B cell (primary cell): ENCODE measurements at regions not wholly inside any gene's neighbourhood (a gene's known extent, or its start where the extent isn't known, plus 50 kb on each side); places are given as distances from the start of the nearest gene placed in this dataset.

Source experiments
- ATAC-seq: fragments of 200-7000 bp; cut with Tn5 transposase; one replicate; pipeline ENCODE4 v1.10.0; 2021; ENCODE audit warnings: low read depth, mild to moderate bottlenecking, moderate number of reproducible peaks, moderate library complexity
- CTCF ChIA-PET: fragments of 350-600 bp; sonication (Branson Sonifier 250); formaldehyde crosslinking; loops from one replicate; lab custom pipeline; 2021; ENCODE audit warnings: antibody characterized with exemption, inconsistent platforms; lab: Charles Lee
- POLR2A ChIA-PET: fragments of 350-600 bp; sonication (Branson Sonifier 250); formaldehyde crosslinking; loops from one replicate; lab custom pipeline; 2021; ENCODE audit warnings: antibody characterized with exemption; lab: Charles Lee
- DNase-seq: peaks from one replicate; pipeline ENCODE4 v3.0.0; 2013
- H2AFZ ChIP-seq: 2 replicates; pipeline ENCODE4 v1.6.1; 2012; ENCODE audit warnings: mild to moderate bottlenecking, low read depth, low read length; ENCODE audit not compliant: insufficient read depth, poor library complexity, severe bottlenecking
- H3K27ac ChIP-seq, 2 donors: 1 replicate in 1 of 2; 2 replicates in 1 of 2; pipeline ENCODE4 v1.5.1; 2012 to 2013; ENCODE audit warnings: low read length in 2 of 2, mild to moderate bottlenecking in 2 of 2, moderate library complexity in 1 of 2
- H3K27me3 ChIP-seq, 4 experiments: fragments of 200-600 bp in 1 of 4; sonication (generic) in 1 of 4; replicated peaks in 1 of 4; 1 replicate in 2 of 4; 2 replicates in 2 of 4; pipeline versions ENCODE4 v1.6.1 to v1.7.0; 2013 to 2016; ENCODE audit warnings: low read length in 3 of 4, mild to moderate bottlenecking in 2 of 4, mixed read lengths in 1 of 4, moderate library complexity in 1 of 4; ENCODE audit not compliant: insufficient read depth in 4 of 4, control insufficient read depth in 3 of 4; ENCODE audit errors: control extremely low read depth in 1 of 4
- H3K36me3 ChIP-seq, 2 experiments: replicated peaks in 1 of 2; 1 replicate in 1 of 2; 2 replicates in 1 of 2; pipeline versions ENCODE4 v1.6.1 to v1.7.1; 2013; ENCODE audit warnings: low read length in 1 of 2; ENCODE audit not compliant: insufficient read depth in 2 of 2, control insufficient read depth in 1 of 2; ENCODE audit errors: control extremely low read depth in 1 of 2, extremely low read depth in 1 of 2
- H3K4me1 ChIP-seq, 2 donors: fragments of 200-600 bp in 1 of 2; sonication (generic) in 1 of 2; 1 replicate in 1 of 2; 2 replicates in 1 of 2; pipeline versions ENCODE4 v1.5.1 to v1.6.1; 2013 to 2017; ENCODE audit warnings: low read length in 2 of 2; ENCODE audit not compliant: control insufficient read depth in 2 of 2, insufficient read depth in 2 of 2
- H3K4me2 ChIP-seq: replicated peaks from 2 replicates; pipeline ENCODE3; 2012; ENCODE audit warnings: mild to moderate bottlenecking, low read depth, low read length; ENCODE audit not compliant: poor library complexity, severe bottlenecking
- H3K4me3 ChIP-seq, 5 experiments: fragments of 200-600 bp in 1 of 5; sonication (generic) in 1 of 5; 1 replicate in 3 of 5; 2 replicates in 2 of 5; pipeline versions ENCODE4 v1.5.1 to v1.7.0; 2011 to 2016; ENCODE audit warnings: low read length in 4 of 5, mild to moderate bottlenecking in 4 of 5, low read depth in 2 of 5, control low read depth in 1 of 5, moderate library complexity in 1 of 5; ENCODE audit not compliant: insufficient read depth in 1 of 5; ENCODE audit errors: control extremely low read depth in 1 of 5, extremely low read depth in 1 of 5
- H3K79me2 ChIP-seq: fragments of 200-600 bp; sonication (generic); one replicate; pipeline ENCODE4 v1.6.0; 2016; ENCODE audit warnings: low read length; ENCODE audit not compliant: control insufficient read depth, insufficient read depth
- H3K9ac ChIP-seq: fragments of 200-600 bp; sonication (generic); 2 replicates; pipeline ENCODE4 v1.6.1; 2017; ENCODE audit warnings: mild to moderate bottlenecking, low read length, moderate library complexity
- H3K9me3 ChIP-seq, 3 donors: one replicate each; pipeline versions ENCODE4 v1.6.1 to v1.7.1; 2013; ENCODE audit warnings: low read length in 2 of 3; ENCODE audit not compliant: control insufficient read depth in 2 of 3, insufficient read depth in 1 of 3; ENCODE audit errors: control extremely low read depth in 1 of 3
- H4K20me1 ChIP-seq: 2 replicates; pipeline ENCODE4 v1.6.0; 2012; ENCODE audit warnings: mild to moderate bottlenecking, low read length; ENCODE audit not compliant: insufficient read depth, control insufficient read depth, poor library complexity, severe bottlenecking
- H3K27ac Mint-ChIP-seq: one replicate; pipeline ENCODE4 v1.8.0; 2021; ENCODE audit warnings: mixed read lengths
- H3K27me3 Mint-ChIP-seq: one replicate; pipeline ENCODE4 v1.8.0; 2021; ENCODE audit warnings: mixed read lengths
- H3K4me1 Mint-ChIP-seq: one replicate; pipeline ENCODE4 v1.8.0; 2021; ENCODE audit warnings: mixed read lengths
- H3K4me3 Mint-ChIP-seq: one replicate; pipeline ENCODE4 v1.8.0; 2021; ENCODE audit warnings: mixed read lengths
- H3K9me3 Mint-ChIP-seq: one replicate; pipeline ENCODE4 v1.8.0; 2022; ENCODE audit warnings: mixed read lengths; ENCODE audit not compliant: insufficient read depth
- EZH2 ChIP-seq: IDR thresholded peaks from 2 replicates; pipeline ENCODE4 v1.6.1; 2012; ENCODE audit warnings: borderline replicate concordance, low read depth, mild to moderate bottlenecking, moderate library complexity, low read length; ENCODE audit not compliant: insufficient read depth, poor library complexity, severe bottlenecking
- WGBS: methylation state at CpG from one replicate; pipeline ENCODE4 v1.1.5; 2013; ENCODE audit warnings: missing lambda C conversion rate; ENCODE audit not compliant: insufficient coverage; 5-methylcytosine and 5-hydroxymethylcytosine counted together
- intact Hi-C: fragments of 100-400 bp; cut with micrococcal nuclease; formaldehyde crosslinking; loops from one replicate; pipeline ENCODE4 v1.10.0; 2022
- TF ChIP-seq, protein P1 (sequence below): fragments of 200-600 bp; IDR thresholded peaks from one replicate; pipeline ENCODE4 v1.8.0; 2022; ENCODE audit warnings: antibody characterized with exemption, mild to moderate bottlenecking

DNA sequence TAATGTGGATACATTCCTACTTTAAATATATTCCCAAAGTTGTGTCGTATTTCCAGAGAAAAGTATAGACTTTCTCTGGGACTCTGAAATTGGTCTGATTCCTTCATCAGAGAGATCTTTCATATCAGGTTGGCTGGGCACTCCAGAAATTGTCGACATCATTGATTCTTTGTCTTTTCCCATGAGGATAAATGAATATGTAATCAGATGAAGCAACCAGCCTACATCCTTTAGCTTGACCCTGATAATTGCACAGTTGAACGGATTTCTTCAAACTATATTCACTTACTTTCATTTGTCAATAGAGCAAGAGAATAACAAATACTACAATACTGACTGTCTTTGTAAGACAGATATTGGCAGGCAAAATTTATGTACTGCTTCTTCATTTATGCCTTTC is 680.2 kb upstream of the LRRTM4 start:
- intact Hi-C loops, result no loop called here
- POLR2A ChIA-PET, result no interaction called here
- peaks cover 6% of the 10 kb centered on the region for H3K9me3 Mint-ChIP-seq

DNA sequence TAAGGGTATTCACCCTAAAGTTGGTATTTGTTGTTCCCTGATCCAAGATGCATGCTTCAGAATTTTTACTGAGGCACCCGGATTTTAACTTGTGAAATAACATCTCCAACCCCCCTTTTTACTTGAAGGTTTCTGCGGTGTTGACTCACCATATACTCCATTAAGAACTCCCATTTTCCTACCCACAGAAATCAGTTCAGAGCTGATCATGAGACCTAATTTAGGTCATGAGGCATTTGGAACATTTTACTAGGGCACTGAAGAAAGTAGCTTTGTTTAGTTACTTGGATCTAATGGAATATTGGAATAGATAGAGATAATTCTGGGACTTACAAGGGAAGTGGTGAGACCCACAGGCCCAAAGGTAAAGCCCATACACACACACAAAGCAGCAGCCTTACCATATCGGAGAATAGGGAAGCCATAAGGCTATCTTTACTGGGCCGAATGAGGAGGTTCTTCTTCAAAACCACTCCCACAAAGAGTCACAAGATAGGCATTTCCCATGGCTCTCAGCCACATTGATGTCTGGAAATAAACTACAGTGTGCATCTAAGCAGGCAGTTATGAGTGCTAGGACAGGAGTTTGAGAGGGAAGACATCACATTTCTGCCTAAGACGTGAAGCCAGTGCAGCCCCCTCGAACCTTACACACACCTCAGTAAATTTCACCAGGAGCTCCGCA is 681.0 kb upstream of the LRRTM4 start:
- H3K4me3 Mint-ChIP-seq, result no peak overlapping the region
- TF ChIP-seq, protein P1, sequence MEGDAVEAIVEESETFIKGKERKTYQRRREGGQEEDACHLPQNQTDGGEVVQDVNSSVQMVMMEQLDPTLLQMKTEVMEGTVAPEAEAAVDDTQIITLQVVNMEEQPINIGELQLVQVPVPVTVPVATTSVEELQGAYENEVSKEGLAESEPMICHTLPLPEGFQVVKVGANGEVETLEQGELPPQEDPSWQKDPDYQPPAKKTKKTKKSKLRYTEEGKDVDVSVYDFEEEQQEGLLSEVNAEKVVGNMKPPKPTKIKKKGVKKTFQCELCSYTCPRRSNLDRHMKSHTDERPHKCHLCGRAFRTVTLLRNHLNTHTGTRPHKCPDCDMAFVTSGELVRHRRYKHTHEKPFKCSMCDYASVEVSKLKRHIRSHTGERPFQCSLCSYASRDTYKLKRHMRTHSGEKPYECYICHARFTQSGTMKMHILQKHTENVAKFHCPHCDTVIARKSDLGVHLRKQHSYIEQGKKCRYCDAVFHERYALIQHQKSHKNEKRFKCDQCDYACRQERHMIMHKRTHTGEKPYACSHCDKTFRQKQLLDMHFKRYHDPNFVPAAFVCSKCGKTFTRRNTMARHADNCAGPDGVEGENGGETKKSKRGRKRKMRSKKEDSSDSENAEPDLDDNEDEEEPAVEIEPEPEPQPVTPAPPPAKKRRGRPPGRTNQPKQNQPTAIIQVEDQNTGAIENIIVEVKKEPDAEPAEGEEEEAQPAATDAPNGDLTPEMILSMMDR, result no peak
- TF ChIP-seq EZH2, result no peak

More for the DNA sequence above, 680.2 kb upstream of the LRRTM4 start:
- H3K4me1 ChIP-seq, result no peaks in the 10 kb centered on the region
- no peak overlapping the region for H3K27ac ChIP-seq
- no peak overlapping the region for H3K4me3 ChIP-seq
- H3K4me2 ChIP-seq, result no peak overlapping the region
- Mint-ChIP-seq H3K4me3 (no peak overlapping the region), H3K4me1 (no peaks in the 10 kb centered on the region), H3K27me3 (no peaks in the 10 kb centered on the region), H3K27ac (no peak overlapping the region)
- ATAC-seq, result no peak
- H2AFZ ChIP-seq, result no peak overlapping the region
- no peak for DNase-seq
- peaks cover 0 to 3% (median 0%) of the 10 kb centered on the region in 3 donors for H3K9me3 ChIP-seq
- CTCF ChIA-PET, result no interaction called here
- 100% methylated on average over 1 of the region's 3 CpGs for WGBS
- no peaks in the 10 kb centered on the region for H3K36me3 ChIP-seq
- no peaks in the 10 kb centered on the region for H4K20me1 ChIP-seq
- TF ChIP-seq, protein P1, result no peak
- TF ChIP-seq EZH2, result no peak
- H3K27me3 ChIP-seq, result no peaks in the 10 kb centered on the region
- H3K9ac ChIP-seq, result no peak overlapping the region
- H3K79me2 ChIP-seq, result no peaks in the 10 kb centered on the region

More for the DNA sequence above, 681.0 kb upstream of the LRRTM4 start:
- Histone ChIP-seq H2AFZ (no peak overlapping the region), H3K27ac (no peak overlapping the region), H3K4me2 (no peak overlapping the region), H3K4me1 (no peaks in the 10 kb centered on the region), H3K9ac (no peak overlapping the region), H3K27me3 (no peaks in the 10 kb centered on the region), H4K20me1 (no peaks in the 10 kb centered on the region), H3K79me2 (no peaks in the 10 kb centered on the region), H3K9me3 (peaks cover 0 to 3% (median 0%) of the 10 kb centered on the region in 3 donors), H3K36me3 (no peaks in the 10 kb centered on the region), H3K4me3 (no peak overlapping the region)
- intact Hi-C loops, result no loop called here
- ATAC-seq, result no peak
- CTCF ChIA-PET, result no interaction called here
- H3K27ac Mint-ChIP-seq, result no peak overlapping the region
- WGBS, result 93% methylated on average over 3 of the region's 7 CpGs
- no peaks in the 10 kb centered on the region for H3K4me1 Mint-ChIP-seq
- H3K9me3 Mint-ChIP-seq, result peaks cover 6% of the 10 kb centered on the region
- no peak for DNase-seq
- no peaks in the 10 kb centered on the region for H3K27me3 Mint-ChIP-seq
- POLR2A ChIA-PET, result no interaction called here
